Stimulated activated CD8-positive, alpha-beta memory T cell treated with anti-CD3 and anti-CD28 coated beads, Interleukin-15, amount 100 ng/mL, for 1 hour (primary cell): ENCODE measurements at regions not wholly inside any gene's neighbourhood (a gene's known extent, or its start where the extent isn't known, plus 50 kb on each side); places are given as distances from the start of the nearest gene placed in this dataset.

Source experiments
- DNase-seq: peaks from one replicate; pipeline ENCODE4 v3.0.0-alpha.2; 2020; ENCODE audit warnings: low read depth

GRCh38 chr12:124413401-124413800 is 118.5 kb downstream of the RFLNA start:
- no peak for DNase-seq

GRCh38 chr12:124412646-124413015 is 117.7 kb downstream of the RFLNA start:
- no peak for DNase-seq

GRCh38 chr12:124411953-124412645 is 117.2 kb downstream of the RFLNA start:
- no peak for DNase-seq

- no peak for DNase-seq
Observed at GRCh38 chr12:124411281-124411878, 116.5 kb downstream of the RFLNA start.

GRCh38 chr12:124410354-124411175 is 115.7 kb downstream of the RFLNA start:
- DNase-seq: no peak

GRCh38 chr12:124408822-124409517 is 114.1 kb downstream of the RFLNA start:
- DNase-seq: no peak

- DNase-seq: no peak
Observed at GRCh38 chr12:124407074-124407473, 112.2 kb downstream of the RFLNA start.

- no peak for DNase-seq
Observed at GRCh38 chr12:124406043-124406442, 111.2 kb downstream of the RFLNA start.

- DNase-seq: no peak
Observed at GRCh38 chr12:124405592-124405991, 110.7 kb downstream of the RFLNA start.

- no peak for DNase-seq
Observed at GRCh38 chr12:124405151-124405550, 110.3 kb downstream of the RFLNA start.

- no peak for DNase-seq
Observed at GRCh38 chr12:124404162-124404784, 109.4 kb downstream of the RFLNA start.

- no peak for DNase-seq
Observed at GRCh38 chr12:124403273-124403672, 108.4 kb downstream of the RFLNA start.

GRCh38 chr12:124402248-124403066 is 107.6 kb downstream of the RFLNA start:
- no peak for DNase-seq

GRCh38 chr12:124401704-124402221 is 106.9 kb downstream of the RFLNA start:
- no peak for DNase-seq

- no peak for DNase-seq
Observed at GRCh38 chr12:124400124-124400523, 105.2 kb downstream of the RFLNA start.

GRCh38 chr12:124399622-124400021 is 104.7 kb downstream of the RFLNA start:
- DNase-seq: no peak

- DNase-seq: no peak
Observed at GRCh38 chr12:124398578-124399227, 103.8 kb downstream of the RFLNA start.

GRCh38 chr12:124397807-124398577 is 103.1 kb downstream of the RFLNA start:
- DNase-seq: no peak

GRCh38 chr12:124397399-124397679 is 102.4 kb downstream of the RFLNA start:
- DNase-seq: no peak
